HG02798 (cell line): ENCODE measurements at regions not wholly inside any gene's neighbourhood (a gene's known extent, or its start where the extent isn't known, plus 50 kb on each side); places are given as distances from the start of the nearest gene placed in this dataset.
"Not testable (repeated sequence)": the region's sequence is repeated elsewhere in the genome, so short reads cannot be mapped to it uniquely, and the experiment has no call there.

Source experiments
- ATAC-seq: cut with Tn5 transposase; IDR thresholded peaks from one replicate; pipeline ENCODE4 v1.9.1; 2021; ENCODE audit warnings: mild to moderate bottlenecking; ENCODE audit not compliant: unreplicated experiment, poor library complexity

DNA sequence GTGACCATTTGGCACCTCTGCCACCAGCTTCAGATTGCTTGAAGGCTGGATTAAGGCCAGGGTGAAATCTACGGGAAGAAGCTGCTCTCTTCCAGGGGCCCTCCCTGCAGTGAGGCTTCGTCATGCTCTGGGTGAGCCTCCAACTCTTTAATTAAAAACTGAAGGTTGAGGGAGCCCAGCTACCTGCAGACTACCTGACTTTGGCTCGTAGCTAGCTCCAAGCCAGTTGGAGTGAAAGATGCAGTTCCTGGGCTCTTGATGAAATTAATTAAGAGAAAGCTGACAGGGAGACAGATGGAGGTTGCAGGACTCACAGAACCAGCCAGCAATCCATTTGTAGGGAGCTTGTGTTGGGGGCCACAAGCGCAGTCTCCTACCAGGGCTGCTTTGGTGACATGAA lies 168.5 kb upstream of the SFSWAP start:
- no peak for ATAC-seq

DNA sequence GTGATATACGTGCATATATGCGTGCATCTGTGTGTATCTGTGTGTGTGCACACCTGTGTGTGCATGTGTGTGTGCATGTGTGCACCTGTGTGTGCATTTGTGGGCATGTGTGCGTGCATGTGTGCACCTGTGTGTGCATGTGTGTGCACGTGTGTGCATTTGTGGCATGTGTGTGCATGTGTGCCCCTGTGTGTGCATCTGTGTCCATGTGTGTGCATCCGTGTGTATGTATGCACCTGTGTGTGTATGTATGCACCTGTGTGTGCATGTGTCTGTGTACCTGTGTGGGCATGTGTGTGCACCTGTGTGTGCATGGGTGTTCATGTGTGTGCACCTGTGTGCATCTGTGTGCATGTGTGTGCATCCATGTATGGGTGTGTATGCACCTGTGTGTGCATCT lies 167.8 kb upstream of the SFSWAP start:
- no peak for ATAC-seq

DNA sequence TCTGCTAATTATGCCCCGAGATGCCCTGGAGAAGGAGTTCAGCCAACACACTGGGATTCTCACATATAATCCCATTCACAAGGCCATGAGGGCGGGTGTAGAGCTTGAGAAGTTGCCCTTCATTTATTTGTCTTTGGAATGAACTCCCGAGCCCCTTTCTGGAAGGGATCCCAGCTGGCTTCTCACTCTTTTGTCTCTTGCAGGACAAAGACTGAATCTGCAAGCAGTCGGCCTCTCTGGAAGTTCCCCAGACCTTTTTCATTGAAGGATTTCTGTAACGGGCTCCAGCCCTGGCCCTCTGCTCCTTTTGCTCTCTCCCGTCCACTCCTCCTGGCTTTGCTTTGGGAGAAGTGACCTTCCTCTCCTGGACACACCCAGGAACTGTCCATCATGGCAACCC lies 163.3 kb upstream of the SFSWAP start:
- ATAC-seq: no peak

DNA sequence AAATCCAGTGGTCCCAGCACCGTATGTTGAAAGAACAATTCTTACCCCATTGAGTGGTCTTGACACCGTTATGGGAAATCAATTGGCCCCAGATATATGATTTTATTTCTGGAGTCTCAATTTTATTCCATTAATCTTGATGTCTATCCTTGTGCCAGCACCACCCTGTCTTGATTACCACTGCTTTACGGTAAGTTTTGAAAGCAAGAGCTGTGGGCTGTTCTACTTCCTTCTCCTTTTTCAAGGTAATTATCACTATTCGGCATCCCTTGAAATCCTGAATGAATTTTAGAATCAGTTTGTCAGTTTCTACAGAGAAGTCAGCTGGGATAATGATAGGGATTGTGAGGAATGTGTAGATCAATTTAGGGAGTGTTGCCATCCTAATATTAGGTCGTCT lies 160.8 kb upstream of the SFSWAP start:
- ATAC-seq: no peak

DNA sequence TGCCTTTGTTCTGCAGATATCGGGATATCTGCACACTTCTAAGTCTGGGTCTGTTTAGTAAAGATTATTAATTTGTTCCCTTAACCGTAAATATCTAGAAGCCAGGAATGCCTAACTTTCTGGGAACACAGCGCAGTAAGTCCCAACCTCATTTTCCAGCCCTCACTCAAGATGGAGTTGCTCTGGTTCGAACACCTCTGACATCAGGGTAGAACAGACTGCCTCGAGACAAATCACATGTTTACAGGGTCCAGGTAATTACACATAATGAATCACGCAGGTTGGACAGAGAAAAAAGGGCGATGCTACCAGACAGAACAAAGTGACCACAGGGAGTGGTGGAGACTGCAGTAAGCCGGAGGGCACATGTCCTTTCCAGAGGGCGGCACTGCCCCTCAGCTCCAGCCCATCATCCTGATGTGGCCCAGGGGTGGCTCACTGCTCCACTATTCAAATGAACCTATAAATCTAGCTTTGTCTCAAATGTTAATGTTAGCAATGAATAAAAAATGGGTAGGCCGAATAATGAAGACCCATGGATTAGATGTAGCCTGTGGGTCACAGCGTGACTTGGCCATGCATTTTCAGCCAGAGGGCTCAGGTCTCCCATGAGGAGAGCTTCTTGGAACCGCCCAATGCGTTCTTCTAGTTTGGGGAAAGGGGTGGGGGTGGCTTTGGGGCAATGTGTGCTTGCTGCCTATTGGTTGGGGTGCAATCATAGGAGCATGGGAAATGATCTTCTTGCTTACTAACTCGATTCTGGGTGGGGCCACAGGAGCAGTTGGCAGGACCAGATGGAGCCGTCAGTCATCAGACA lies 159.0 kb upstream of the SFSWAP start:
- no peak for ATAC-seq

DNA sequence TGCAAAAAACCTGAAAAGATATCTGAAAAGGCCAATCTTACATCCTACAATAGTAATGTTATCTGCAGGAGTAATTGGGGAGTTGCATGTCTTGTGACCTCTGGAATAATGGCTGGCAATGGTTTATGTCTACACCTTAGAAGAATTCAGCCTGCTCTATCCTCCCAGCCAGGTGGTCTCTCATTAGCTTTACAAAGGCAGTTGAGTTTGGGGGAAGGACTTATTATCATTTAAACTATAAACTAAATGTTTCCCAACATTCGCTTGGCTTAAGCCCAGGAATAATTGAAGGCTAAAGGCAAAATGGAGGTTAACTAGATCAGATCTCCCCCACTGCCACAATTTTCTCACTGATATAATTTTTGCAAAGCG lies 158.4 kb upstream of the SFSWAP start:
- no peak for ATAC-seq

DNA sequence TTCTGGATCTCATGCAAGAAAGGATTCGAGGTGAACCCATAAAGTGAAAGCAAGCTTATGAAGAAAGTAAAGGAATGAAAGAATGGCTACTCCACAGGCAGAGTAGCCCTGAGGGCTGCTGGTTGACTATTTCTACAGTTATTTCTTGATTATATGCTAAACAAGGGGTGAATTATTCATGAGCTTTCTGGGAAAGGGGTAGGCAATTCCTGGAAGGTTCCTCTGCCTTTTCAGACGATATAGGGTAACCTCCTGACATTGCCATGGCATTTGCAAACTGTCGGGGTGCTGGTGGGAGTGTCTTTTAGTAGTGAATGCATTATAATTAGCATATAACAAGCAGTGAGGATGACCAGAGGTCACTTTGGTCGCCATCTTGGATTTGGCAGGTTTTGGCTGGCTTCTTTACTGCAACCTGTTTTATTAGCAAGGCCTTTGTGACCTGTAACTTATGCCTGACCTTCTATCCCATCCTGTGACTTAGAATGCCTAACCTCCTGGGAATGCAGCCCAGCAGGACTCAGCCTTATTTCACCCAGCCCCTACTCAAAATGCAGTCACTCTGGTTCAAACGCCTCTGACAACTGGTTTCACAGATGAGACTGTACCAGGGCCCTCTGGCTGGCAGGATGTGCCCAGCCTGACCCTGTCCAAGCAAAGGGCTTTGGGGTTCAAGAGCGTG lies 157.7 kb upstream of the SFSWAP start:
- ATAC-seq: no peak

DNA sequence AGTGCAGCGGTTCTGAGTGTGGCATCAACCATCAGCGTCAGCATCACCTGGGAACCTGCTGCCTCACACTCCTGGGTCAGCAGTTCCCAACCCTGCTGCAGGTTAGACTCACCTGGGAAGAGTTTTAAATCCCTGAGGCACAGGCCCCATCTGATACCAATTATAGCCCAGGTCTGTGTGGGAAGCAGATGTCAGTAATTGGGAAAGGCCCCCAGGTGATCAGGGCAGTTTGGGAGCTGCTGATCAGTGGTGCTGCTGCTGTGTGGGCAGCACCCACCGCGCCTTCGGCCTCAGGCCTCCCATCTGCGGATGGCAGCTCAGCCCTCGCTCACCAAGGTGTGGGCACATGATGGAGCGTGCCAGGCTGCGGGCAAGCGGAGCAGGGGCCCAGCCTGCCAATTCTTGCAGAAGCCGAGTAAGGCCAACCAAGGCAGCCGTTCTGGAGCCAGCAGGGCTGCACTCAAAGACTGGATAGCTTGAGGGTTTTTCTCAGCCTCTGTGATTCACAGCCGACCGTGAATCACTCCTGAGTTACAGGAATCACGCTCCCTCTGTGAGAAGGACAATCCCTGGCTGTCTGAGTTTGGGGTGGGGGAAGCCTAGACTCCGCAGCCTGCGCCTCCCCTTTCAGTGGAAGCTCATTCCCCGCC lies 155.6 kb upstream of the SFSWAP start:
- no peak for ATAC-seq

DNA sequence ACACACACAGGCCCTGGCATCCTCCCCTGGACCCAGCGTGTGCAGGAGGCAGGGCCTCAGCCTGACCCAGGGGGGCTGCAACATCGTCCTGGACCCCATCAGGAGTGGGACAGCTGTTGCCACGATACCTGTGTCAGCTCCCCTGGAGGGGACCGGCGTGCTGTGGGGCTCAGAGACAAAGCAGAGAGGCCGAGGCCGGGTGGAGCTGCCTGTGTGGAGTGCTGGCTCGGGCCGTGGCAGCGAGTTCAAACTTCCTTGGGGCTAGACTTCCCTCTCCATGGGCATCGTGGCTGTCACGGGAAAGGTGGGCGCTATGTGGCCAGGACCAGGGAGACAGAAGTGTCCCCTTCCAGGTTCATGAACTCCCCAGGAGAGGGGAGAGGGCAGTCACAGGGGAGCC lies 155.0 kb upstream of the SFSWAP start:
- no peak for ATAC-seq

DNA sequence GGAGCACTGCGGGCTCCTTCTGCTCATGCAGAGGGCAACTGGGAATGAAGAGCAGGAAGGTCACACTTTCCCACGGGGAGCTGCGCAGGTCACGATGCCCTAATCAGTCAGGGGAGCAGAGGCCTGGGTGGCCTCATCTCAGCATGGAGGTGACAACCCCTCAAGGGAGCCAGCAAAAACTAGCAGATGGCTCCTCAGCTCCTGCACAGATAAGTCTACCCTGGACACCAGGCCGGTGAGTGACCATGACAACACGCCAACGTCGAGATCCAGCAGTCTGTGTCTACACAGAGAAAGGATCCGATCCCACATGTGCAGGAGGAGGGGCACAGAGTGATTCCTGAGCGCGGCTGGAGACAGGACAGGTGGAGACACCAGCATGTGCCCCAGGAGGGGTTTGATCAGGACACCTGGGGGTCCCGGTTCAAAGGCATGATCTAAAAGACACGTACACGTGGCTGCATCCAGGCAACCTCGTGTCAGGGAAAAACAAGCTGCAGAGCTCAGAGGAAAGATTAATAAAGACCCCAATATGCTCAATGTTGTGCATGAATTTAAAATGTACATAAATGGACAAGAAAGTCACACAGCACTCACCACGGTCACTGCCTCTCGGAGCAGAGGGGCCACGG lies 153.7 kb upstream of the SFSWAP start:
- ATAC-seq: no peak

DNA sequence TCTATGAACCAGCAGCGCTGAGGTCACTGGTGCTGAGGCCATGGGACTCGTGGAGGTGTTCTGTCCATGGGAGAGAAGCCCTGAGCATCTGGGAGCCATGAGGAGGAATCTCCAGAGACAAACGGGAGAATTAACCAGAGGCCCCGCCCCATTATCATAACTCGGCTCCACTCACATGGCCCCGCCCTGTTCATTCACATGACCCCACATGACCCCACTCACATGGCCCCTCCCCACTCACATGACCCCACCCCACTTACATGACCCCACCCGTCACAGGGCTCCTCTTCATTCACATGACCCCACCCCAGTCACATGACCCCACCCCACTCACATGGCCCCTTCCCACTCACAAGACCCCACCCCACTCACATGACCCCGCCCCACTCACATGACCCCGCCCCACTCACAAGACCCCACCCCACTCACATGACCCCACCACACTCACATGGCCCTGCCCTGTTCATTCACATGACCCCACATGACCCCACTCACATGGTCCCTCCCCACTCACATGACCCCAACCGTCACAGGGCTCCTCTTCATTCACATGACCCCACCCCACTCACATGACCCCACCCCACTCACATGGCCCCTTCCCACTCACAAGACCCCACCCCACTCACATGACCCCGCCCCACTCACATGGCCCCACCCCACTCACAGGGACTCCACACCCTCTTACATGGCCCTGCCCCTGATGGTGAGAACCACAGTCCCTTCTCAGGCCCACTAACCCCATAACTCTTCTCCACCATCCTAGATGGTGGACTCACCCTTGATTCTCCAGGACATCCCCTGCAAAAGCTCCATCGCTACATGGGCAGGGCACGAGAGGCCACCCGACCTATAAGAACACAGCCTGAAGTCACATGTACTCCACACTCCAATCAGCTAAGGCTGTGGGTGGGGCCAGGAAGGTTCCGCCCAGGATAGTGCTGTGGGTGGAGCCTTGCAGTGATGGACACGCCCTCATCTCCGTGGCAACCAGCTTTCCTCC lies 151.1 kb upstream of the SFSWAP start:
- ATAC-seq: peak; percentile 47

DNA sequence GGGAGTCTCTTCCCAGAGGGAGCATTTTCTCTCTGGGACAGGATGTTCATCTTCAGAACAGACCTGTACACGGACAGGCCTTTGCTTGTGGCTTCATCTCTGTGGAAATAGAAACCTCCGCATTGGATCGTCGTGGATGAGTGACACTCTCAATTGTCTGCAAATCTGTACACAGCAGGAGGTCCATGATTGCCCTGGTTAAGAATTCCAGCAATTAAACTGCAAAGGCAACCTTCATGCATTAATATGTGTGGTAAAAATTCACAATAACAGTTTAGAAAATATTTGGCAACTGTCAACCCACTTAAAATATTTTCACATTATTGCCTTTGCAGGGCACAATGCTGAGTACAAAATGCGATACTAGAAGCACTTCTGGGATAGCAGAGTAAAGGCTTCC lies 149.8 kb upstream of the SFSWAP start:
- no peak for ATAC-seq

DNA sequence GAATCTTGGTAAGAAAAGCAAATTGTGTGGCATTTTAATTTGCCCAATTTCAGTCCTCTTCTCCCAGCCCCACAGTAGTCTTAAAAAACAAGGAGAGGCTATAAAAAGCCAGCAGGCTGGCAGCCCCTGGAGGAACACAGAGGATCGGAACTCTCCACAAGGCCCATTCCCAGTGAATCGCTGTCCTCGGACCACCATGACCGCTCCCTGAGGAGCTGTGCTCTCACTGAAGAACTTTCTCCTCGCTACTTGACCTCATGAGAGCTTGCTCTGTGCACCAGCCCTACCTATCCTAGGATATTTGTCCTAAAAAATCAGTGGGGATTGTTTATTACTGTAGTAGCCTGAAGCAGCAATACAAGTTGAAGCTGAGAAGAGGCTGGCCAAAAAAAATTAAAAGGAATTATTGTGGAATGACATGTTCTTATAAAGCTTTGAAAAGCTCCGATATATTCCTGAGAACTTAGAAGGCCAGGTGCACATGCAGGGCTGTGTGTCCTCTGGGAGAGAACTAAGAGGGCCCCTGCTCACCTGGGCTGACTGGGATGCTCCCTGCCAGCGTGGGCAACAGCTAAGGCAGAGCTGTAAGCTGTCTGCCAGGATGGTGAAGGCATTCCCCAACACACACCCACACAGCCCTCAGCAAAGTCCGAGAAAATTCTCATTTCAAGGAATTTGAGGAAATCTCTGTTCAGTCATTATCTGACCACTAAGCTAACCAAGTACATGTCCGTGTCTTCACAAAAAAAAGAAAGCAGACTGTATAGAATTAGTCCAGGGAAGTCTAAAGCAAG lies 148.8 kb upstream of the SFSWAP start:
- no peak for ATAC-seq

DNA sequence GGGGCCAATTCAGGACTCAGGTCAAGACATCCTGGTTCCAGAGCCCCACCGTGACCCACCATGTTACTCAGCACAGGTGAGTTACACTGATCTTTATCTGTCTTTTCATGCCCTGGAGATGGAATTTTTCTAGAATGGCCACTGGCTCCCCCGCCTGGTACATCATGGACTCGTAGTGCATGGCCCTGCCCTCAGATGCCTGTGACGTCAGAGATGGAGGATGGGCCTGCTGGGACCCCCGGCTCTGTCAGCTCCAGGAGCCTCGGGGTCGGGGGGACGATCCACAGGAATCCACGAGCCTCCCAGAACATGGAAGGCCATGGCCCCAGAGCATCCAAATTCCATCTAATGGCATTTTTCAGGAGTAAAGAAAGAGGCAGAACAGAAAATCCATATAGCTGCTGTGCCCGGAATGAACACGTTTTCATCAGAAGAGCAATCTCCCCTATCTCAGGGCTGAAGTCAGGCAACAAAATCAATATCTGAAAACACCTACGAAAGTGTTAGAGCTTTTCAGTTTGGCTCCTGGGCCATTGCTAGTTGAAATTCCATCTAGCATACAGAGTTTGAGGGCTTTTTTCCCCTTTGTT lies 146.7 kb upstream of the SFSWAP start:
- not testable (repeated sequence) for ATAC-seq

DNA sequence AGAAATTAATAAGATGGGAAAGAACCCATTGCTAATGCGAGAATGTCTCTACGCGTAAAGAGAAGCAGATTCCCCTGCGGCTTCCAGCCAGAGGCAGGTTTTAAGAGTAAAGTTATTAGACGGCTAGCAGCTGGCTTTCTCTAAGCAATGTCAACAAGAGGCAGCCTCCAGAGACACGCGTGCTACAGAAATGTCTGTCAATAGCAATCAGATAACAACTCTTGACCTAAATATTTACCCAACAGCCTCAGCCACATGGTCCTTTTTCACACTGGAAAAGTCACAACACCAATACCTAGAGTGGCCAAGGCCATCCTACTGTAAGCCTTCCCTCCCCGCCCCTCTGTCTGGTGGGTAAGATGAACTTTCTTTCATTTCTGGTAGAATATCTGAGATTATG lies 146.0 kb upstream of the SFSWAP start:
- no peak for ATAC-seq

DNA sequence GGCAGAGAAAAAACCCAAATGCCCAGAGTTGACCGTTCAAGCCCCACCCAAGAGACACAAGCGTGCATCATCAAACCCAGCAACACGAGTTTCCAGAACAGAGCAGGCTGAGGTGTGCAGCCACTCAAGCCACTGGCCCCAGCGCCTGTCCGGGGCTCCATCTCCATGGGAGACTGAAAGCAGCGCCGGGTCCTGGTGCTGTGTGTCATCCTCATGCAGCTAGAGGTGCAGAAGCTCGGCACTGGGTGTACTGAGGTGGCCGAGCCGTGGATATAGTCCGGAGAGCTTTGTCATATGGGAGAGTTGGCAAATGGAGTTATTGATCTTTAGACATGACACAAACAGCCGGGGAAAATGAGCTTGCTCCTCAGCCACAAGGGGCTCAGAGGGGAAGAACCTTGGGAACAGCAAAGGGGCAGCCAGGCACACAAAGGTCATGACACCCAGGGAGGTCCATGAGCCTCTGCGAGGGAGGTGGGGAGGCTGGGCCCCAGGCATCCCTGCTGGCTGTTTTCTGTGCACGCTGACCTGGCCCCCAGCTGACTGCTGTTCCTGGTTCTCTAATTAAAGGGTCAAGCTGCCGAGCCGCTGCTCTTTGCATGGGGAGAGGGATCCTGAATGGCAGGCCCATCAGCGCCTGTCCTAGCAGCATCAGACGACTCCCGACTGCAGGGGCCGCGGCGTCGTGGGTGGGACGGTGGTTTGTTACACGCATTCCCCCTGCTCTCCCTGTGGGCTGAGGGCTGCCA lies 145.4 kb upstream of the SFSWAP start:
- no peak for ATAC-seq

DNA sequence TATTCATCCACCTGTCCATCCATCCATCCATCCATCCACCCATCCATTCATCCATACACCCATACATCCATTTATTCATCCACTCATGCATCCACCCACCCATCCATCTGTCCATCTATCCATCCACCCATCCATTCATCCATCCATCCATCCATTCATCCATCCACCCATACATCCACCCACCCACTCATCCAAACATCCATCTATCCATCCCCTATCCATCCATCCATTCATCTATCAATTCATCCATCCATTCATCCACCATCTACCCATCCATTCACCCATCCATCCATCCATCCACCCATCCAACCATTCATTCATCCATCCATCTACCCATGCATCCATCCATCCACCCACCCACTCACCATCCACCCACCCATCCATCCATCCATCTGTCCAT lies 142.6 kb upstream of the SFSWAP start:
- ATAC-seq: no peak

DNA sequence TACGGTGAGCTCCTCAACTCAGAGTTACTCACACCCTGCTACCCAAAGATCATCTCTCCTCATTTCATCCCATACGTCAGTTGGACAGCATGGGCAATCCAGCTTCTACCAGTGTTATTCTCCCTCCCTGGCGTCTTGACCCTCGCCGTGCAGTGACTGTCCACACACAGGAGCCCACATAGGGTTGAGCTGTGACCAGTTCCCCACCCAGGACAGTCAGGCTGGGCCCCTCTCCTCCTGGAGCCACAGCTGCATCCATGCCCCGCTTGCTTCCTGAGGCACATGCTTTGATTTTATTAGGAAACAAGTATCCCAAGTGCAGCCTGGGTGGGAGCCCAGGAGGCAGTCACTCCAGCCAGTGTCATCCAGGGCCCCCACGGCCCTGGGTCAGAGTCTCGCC lies 140.3 kb upstream of the SFSWAP start:
- ATAC-seq: no peak
